Stimulated activated CD8-positive, alpha-beta memory T cell treated with anti-CD3 and anti-CD28 coated beads, Interleukin-7, amount 100 ng/mL, for 4 hours (primary cell): ENCODE measurements at regions not wholly inside any gene's neighbourhood (a gene's known extent, or its start where the extent isn't known, plus 50 kb on each side); places are given as distances from the start of the nearest gene placed in this dataset.
"Not testable (repeated sequence)": the region's sequence is repeated elsewhere in the genome, so short reads cannot be mapped to it uniquely, and the experiment has no call there.

Source experiments
- DNase-seq, 2 donors: peaks; one replicate each; pipeline ENCODE4 v3.0.0-alpha.2; 2020; ENCODE audit warnings: low read depth in 2 of 2

DNA sequence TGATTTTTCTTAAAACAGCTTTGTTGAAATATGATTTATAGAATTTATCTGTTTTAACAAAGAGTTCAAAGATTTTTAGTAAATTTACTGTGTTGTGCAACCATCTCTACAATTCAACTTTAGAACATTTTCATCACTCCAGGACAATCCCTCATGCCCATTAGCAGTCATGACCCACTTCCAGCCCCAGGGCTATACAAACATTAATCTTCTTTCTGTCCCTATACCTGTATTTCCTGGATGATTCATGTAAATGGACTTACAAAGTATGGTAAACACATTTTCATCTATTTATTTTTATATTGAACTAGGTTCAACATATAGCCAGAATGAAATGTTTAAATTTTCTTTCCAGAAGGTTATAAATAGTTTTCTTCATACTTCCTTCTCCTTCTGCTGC lies 127.8 kb upstream of the CCDC180 start:
- DNase-seq: no peak

DNA sequence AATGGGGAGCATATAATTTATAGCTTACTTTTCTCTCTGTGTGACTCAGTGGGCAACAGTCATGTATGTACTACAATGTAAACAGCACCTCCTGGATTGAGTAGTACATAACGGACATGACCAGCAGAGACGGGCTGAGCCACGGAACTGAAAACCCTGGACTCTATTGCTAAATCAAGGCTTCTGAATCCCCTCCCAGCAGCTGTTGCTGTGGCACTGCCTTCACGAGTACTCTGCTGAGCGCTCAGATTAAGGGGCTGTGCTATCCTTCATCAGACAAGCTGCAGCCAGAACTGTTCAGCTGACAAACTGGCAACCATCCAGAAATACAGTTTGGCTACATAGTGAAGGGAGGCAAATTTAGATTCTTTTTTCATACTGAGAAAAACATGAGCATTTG lies 131.3 kb upstream of the CCDC180 start:
- no peak for DNase-seq

DNA sequence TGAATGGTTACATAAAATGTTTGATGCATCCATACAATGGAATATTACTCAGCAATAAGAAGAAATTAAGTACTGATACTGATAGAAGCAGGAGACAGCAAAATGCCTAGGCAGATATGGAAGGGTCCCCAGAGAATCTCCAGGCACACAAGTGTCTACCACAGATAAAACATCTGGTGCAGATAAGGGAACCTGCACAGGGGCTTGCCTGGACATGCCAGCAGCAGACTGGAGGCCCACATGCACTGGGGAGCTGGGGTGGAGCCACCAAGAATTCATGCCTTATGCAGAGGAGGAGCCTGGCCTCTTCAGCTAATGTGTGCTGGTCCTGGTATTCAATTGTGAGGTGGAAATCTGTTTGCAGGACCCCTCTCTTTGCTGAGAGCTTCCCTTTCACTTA lies 129.2 kb upstream of the CTSV start:
- not testable (repeated sequence) for DNase-seq

DNA sequence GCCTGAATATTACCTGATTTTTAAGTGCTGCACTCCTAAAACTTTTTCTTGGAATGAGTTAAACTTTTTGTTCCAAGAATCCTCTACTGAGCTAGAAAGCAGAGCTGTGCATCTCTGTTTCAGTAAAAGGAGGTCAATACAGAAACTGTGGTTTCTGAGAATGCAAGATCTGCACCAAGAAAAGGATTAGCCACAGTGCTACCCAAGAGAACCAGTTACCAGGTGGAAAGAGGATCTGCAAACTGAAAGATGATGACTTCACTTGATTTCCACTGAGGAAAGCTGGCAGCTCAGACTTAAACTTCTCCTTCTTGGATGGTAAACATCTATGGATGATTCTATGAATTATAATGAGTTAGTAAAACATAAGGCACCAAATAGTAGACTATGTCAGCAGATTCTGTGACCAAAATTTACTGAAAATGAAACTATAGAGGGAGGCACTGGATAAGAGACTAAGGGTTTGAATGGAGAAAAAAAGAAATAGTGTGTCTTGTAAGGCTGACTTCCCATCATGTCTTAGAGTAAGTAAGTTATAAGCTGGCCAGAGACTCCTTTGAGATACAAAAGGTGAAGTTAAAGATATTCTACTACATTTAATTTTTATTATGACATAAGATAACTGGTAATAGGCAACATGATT lies 127.7 kb upstream of the CTSV start:
- DNase-seq: not testable (repeated sequence)

DNA sequence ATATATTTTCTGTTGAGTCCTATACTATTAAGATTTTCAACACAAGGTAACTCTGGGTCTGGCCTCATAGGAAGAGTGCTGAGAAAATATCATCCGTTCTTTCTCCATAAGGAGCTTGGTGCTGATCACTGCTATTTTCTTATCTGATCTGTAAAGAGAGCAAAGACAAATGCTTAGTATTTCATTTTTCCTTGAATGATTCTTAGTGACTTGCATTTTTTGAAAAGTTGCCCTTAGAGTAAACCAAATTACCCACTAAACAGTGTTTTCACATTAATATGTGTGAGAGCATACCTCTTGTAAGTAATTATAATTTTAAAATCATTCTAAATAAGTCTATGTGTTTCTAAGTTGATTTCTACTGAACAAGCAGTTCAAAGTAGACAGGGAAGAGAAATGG lies 121.3 kb upstream of the CTSV start:
- DNase-seq: no peak

DNA sequence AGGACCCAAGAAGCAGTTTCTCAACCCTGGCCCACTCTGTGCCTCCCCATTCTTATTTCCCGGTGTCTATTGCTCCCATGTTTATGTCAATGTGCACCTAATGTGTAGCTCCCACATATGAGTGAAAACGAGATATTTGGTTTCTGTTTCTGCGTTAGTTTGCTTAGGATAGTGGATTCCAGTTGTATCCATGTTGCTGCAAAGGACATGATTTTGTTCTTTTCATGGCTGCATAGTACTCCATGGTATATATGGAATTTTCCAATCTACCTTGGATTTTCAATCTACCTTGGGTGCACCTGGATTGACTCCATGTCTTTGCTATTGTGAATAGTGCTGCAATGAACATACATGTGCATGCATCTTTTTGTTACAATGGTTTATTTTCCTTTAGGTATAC lies 119.8 kb upstream of the CTSV start:
- not testable (repeated sequence) for DNase-seq

DNA sequence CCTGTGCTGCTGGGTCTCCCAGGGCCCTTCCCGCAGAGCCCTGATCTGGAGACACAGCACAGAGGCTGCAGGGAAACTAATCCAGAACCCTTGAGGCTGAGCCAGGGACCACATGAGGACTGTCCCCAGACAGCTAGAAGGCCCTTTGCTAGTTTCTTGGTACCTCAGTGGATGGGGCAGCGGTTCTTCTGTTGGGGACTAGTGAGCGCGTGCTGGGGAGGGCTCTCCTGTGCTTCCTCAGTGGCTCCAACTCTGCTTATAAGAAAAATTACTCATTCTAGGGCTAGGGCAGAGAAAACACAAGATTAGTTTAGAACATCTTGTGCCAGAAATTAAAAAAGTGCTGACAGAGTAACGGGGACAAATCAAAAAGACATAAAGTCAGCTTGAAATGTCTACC lies 116.5 kb upstream of the CTSV start:
- not testable (repeated sequence) for DNase-seq

DNA sequence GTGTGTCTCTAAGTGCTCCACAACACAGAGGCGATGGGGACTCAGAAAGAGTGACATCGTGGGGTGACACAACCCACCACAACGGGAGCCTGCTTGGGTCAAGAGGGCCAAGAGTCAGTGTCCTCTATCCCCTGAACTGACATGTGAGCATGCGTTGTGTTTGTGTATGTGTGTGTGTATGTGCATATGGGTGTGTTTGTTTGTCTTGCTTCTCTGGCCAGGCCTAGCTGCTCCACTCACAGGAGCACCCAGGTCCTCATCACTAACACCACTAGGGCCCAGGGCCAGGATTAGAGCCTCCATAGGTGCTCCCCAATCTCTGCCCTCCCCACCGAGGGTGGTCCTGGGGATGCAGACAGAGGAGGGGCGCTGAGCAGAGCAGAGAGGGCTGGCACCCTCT lies 115.0 kb upstream of the CTSV start:
- DNase-seq: no peak

DNA sequence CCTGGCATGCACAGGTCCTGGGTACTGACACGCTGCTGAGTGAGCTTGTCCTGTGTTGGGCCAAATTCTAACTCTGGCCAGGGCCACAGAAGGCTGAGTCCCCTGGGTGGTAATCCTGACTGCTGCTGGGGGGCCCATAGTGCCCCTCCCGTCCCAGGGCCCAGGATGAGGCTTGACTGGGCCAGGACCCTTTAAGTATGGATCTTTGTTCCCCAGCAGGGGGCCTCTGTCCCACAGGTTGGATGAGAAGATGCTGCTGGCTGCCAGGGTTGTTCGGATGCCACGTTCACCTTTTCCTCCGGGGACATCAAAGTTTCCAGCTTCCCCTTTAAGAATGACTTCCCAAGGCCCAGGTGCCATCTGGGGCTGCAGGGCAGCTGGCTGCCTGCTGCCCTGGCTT lies 114.2 kb upstream of the CTSV start:
- not testable (repeated sequence) for DNase-seq

DNA sequence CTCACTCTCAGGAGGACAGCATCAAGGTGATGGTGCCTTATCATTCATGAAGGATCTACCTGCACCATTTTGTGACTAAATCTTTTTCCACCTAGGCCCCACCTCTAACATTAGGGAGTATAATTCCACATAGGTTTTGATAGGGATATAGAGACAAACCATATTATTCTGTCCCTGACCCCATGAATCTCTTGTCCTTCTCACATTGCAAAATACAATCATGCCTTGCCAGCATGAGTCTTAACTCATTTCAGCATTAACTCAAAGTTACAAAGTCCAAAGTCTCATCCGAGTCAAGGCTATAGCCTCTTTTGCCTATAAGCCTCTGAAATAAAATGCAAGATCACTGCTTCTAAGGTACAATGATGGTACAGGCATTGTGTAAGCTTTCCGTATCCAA lies 111.5 kb upstream of the CTSV start:
- not testable (repeated sequence) for DNase-seq

DNA sequence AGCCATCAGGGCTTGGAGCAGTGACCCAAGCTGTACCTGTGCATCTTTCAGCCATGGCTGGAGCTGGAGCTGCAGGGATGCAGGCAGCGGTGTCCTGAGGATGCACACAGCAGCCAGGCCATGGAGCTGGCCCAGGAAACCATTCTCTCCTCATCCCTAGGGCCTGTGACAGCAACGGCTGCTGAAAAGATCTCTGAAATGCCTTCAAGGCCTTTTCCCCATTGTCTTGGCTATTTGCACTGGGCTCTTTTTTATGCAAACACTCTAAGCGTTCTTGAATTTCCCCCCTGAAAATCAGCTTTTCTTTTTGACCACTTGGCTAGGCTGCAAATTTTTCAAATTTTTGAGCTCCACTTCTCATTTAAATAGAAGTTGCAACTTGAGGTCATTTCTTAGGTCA lies 109.5 kb upstream of the CTSV start:
- DNase-seq: not testable (repeated sequence)

DNA sequence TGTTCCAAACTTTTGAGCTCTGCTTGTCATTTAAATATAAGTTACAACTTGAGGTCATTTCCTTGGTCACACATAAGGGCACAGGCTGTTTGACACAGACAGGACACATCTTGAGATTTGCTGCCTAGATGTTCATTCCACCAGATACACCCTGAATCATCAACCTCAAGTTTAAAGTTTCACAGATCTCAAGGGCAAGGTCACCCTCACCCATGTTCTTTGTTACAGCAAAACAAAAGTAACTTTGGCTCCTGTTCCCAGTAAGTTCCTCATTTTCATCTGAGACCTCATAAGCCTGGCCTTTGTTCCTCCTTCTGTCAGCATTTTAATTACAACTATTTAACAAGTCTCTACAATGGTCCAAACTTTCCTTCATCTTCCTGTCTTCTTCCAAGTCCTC lies 106.7 kb upstream of the CTSV start:
- DNase-seq: not testable (repeated sequence)

DNA sequence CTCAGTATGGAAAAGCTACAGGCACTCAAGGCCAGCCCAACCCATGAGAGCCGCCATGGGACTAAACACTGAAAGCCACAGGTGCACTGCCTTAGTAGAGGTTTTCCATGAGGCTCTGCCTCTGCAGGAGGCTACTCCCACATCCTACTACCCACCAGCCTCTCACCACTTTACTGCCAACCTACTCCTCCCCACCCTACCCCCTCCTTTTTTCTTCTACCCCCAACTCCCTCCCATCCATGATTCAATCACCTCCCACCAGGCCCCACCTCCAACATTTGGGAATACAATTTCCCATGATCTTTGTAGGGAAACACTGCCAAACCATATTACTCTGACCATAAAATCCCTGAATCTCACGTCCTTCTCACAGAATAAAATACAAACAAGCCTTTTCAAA lies 101.6 kb upstream of the CTSV start:
- DNase-seq: no peak

DNA sequence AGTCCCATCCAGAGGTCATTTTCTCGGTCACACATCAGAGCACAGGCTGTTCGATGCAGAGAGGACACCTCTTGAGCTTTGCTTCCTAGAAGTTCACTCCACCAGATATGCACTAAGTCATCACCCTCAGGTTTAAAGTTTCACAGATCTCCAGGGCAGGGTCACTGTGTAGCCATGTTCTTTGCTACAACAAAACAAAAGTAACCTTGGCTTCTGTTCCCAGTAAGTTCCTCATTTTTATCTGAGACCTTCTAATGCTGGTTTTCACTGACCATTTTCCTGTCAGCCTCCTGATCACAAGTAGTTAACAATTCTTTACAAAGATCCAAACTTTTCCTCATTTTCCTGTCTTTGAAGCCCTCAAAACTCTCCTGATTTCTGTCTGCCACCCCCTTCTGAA lies 97.5 kb upstream of the CTSV start:
- DNase-seq: no peak

DNA sequence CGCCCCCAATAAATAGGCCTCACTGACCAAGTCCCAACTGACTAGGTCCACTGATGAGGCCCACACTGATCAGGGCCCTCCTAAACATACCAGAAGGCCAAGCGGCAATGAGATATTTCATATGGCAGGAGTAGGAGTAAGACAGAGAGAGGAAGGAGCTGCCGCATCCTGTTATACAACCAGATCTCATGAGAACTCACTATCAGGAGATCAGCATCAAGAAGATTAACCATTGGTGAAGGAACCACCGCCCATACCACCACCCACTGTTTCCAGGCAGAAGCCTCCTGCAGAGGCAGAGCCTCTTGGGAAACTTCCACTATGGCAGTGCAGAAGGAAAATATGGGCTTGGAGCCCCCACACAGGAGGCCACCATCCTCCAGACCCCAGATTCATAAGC lies 95.0 kb upstream of the CTSV start:
- DNase-seq: not testable (repeated sequence)

DNA sequence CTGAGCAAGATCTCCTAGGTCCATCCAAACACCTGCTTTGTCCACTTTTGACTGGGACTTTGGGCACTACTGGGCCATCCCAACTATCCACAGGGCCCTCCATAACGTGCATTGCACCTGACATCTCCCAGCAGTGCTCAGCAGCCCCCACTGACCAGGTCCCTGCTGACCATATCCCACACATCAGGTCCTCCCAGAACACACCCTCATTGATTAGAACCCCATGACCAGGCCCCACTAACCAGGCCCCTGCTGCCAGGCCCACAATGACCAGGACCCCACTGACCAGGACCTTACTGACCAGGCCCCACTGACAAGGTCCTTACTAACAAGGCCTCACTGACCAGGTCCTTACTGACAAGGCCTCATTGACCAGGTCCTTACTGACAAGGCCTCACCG lies 93.9 kb upstream of the CTSV start:
- no peak for DNase-seq

DNA sequence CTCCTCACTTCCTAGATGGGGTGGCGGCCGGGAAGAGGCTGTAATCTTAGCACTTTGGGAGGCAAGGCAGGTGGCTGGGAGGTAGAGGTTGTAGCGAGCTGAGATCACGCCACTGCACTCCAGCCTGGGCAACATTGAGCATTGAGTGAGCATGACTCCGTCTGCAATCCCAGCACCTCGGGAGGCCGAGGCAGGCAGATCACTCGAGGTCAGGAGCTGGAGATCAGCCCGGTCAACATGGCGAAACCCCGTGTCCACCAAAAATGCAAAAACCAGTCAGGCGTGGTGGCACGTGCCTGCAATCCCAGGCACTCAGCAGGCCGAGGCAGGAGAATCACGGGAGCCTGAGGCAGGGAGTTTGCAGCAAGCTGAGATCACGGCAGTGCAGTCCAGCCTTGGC lies 91.9 kb upstream of the CTSV start:
- not testable (repeated sequence) for DNase-seq

DNA sequence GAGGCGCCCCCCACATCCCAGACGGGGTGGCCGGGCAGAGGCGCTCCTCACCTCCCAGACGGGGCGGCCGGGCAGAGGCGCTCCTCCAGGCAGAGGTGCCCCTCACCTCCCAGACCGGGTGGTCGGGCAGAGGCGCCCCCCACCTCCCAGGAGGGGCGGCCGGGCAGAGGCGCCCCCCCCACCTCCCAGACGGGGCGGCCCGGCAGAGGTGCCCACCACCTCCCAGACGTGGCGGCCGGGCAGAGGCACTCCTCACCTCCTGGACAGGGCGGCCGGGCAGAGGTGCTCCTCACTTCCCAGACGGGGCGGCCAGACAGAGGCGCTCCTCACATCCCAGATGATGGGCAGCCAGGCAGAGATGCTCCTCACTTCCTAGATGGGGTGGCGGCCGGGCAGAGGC lies 91.4 kb upstream of the CTSV start:
- not testable (repeated sequence) for DNase-seq

DNA sequence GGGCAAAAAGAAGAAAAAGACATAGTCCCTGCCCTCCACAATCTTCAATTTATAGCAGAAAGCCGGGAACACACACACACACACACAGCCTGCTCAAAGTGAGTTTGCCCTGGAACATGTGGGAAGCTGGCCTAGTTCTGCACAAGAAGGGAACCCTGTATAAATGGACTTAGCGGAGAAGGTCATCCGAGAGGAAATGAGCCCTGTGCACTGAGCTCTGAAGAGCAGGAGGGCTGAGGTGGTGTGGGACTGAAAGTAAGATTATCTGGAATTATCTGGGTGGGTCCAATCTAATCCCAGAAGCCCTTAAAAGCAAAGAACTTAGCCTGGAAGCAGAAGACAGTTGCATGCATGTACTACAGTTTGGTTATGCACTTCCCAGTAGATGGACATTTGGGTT lies 90.0 kb upstream of the CTSV start:
- DNase-seq: no peak

DNA sequence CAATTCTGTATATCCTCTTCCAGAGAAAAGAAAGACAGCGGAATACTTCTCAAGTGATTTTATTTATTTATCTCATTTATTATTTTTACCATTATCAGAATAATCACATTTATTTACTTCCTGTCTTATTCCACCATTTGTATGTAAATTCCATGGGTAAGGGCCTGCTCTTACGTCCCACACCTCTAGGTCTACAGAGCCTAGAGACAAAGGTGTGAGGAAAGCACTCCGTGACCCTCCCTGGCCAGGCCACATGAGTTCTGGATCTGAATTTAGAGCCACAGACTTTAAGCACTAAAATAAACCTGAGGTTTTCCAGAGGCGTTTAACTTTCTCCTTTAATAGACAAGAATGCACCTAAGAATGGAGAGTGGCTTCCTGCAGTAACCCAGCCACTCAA lies 85.3 kb upstream of the CTSV start:
- no peak for DNase-seq

DNA sequence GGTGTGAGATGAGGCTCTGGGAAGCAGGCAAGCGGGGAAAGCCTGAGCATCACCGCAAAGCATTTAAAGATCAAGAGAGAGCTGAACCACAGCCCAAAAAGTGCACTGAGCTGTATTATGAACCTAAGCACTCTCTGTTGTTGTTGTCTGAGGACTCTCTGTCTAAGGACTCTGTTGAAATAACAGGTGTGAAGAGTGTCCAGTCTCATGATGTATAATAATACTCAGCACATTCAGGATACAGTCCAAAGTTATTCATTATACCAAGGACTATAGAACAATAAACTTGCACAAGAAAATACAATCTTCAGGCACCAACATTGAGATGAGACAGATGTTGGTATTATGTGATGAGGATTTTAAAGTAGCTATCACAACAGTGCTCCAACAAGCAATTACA lies 71.8 kb upstream of the CTSV start:
- no peak for DNase-seq

DNA sequence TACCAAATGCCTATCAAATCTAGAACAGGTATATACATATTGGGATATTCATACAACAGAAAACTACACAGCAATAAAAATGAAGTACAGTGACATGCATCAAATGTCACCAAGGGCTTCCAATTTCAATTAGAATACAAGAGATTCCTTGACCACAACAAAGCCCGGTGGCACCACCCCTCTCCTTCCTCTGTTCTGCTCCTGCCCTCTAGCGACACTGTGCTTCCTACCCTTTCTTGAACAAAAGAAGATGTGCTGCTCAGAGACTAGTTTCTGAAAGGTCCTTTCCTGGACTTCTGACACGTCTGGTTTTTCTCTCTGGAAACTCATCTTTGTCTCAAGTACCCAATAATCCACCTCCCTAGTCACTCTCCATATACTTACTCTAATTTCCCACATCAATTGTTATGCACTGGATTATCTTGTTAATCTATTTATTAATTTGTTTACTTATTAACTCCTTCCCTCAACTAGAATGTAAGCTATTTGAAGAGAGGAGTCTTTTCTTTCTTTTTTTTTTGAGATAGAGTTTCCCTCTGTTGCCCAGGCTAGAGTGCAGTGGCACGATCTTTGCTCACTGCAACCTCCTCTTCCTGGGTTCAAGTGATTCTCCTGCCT lies 70.4 kb upstream of the CTSV start:
- DNase-seq: no peak

DNA sequence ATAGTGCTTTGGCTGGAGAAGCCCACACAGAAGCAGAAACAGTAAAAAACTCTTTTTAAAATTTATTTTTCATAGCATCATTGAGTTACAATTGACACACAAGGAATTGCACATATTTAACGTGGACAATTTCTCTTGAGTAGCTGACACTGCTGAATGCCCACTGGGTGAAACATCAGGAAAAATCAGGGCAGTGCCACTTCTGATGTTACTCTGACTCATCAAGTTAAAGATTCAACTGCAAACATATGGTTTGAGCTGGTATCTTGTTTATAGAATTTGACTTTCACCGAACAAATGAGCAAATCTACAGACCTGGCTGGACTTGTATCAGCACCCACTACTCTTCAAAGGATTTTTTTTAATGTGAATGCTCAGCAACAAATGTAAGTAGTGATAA lies 66.3 kb upstream of the CTSV start:
- not testable (repeated sequence) for DNase-seq
